Tibial artery (tissue), 4 donors: ENCODE measurements at regions not wholly inside any gene's neighbourhood (a gene's known extent, or its start where the extent isn't known, plus 50 kb on each side); places are given as distances from the start of the nearest gene placed in this dataset.

Experiments used
- DNase-seq, 2 donors: peaks; one replicate each; pipeline ENCODE4 v3.0.0-alpha.2; 2019
- H3K27ac ChIP-seq, 2 donors: fragments of 200-600 bp; sonication (generic) in 1 of 2; 1 replicate in 1 of 2; 2 replicates in 1 of 2; pipeline ENCODE4 v1.5.1; 2018 to 2019; ENCODE audit warnings: mild to moderate bottlenecking in 1 of 2
- H3K27me3 ChIP-seq, 2 donors: fragments of 200-600 bp; sonication (generic) in 1 of 2; one replicate each; pipeline versions ENCODE4 v1.5.1 to v1.6.0; 2016 to 2019
- H3K36me3 ChIP-seq, 3 donors: fragments of 200-600 bp; sonication (generic) in 2 of 3; one replicate each; pipeline ENCODE4 v1.5.1; 2016 to 2019; ENCODE audit warnings: mild to moderate bottlenecking in 2 of 3
- H3K4me1 ChIP-seq, 4 donors: fragments of 200-600 bp; sonication (generic) in 2 of 4; 1 replicate in 3 of 4; 2 replicates in 1 of 4; pipeline ENCODE4 v1.5.1; 2016 to 2019
- H3K4me3 ChIP-seq, 2 donors: fragments of 200-600 bp; sonication (generic) in 1 of 2; 1 replicate in 1 of 2; 2 replicates in 1 of 2; pipeline ENCODE4 v1.5.1; 2018 to 2019; ENCODE audit warnings: mild to moderate bottlenecking in 2 of 2
- H3K9me3 ChIP-seq, 3 donors: fragments of 200-600 bp; sonication (generic) in 1 of 3; one replicate each; pipeline ENCODE4 v1.5.1; 2016 to 2019
- intact Hi-C: fragments of 100-400 bp; cut with DNase I; formaldehyde crosslinking; loops from one replicate; pipeline ENCODE4 v1.15.0; 2023; ENCODE audit warnings: low total_unique reads
- TF ChIP-seq, protein P1 (sequence below), 2 experiments: fragments of 200-600 bp in 1 of 2; fragments of 450-650 bp in 1 of 2; IDR thresholded peaks; one replicate each; pipeline ENCODE4 v1.5.1; 2017 to 2019; ENCODE audit warnings: antibody characterized with exemption in 2 of 2, mild to moderate bottlenecking in 1 of 2, moderate library complexity in 1 of 2

- Histone ChIP-seq H3K4me1 (no peaks in the 10 kb centered on the region), H3K27ac (no peak overlapping the region), H3K9me3 (no peaks in the 10 kb centered on the region), H3K4me3 (no peak overlapping the region), H3K36me3 (no peaks in the 10 kb centered on the region), H3K27me3 (no peaks in the 10 kb centered on the region)
- TF ChIP-seq, protein P1, sequence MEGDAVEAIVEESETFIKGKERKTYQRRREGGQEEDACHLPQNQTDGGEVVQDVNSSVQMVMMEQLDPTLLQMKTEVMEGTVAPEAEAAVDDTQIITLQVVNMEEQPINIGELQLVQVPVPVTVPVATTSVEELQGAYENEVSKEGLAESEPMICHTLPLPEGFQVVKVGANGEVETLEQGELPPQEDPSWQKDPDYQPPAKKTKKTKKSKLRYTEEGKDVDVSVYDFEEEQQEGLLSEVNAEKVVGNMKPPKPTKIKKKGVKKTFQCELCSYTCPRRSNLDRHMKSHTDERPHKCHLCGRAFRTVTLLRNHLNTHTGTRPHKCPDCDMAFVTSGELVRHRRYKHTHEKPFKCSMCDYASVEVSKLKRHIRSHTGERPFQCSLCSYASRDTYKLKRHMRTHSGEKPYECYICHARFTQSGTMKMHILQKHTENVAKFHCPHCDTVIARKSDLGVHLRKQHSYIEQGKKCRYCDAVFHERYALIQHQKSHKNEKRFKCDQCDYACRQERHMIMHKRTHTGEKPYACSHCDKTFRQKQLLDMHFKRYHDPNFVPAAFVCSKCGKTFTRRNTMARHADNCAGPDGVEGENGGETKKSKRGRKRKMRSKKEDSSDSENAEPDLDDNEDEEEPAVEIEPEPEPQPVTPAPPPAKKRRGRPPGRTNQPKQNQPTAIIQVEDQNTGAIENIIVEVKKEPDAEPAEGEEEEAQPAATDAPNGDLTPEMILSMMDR (IDR thresholded peaks at IDR 0.05): no peak
- no peak for DNase-seq
- intact Hi-C loops: no loop called here
These were observed 786.5 kb upstream of the ACO1 start for GRCh38 chr9:31597977-31598376.

GRCh38 chr9:31601666-31602065 is 782.8 kb upstream of the ACO1 start:
- TF ChIP-seq, protein P1 (IDR thresholded peaks at IDR 0.05): no peak
- H3K4me3 ChIP-seq: no peak overlapping the region
- no peak overlapping the region for H3K27ac ChIP-seq
- no peaks in the 10 kb centered on the region for H3K9me3 ChIP-seq
- intact Hi-C loops: no loop called here
- DNase-seq: no peak
- no peaks in the 10 kb centered on the region for H3K27me3 ChIP-seq
- no peaks in the 10 kb centered on the region for H3K36me3 ChIP-seq
- no peaks in the 10 kb centered on the region for H3K4me1 ChIP-seq

DNA sequence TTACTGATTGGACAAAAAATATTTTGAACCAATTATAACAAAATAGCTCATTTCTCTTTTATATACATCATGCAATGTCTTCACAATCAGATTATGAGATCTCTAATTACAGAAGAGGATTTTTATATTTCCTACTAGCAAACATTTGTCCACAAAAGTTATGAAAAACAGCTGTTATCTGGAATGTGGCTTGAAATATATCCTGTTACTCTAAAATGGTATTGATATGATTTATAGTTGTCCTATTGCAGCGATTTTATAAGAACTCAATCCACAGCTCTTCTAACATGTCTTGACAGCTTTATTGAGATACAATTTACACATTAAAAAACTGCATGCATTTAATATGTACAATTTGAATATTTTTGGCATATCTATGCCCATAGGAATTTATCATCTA is 779.9 kb upstream of the ACO1 start:
- intact Hi-C loops: no loop called here
- Histone ChIP-seq H3K27me3 (no peaks in the 10 kb centered on the region), H3K27ac (no peak overlapping the region), H3K36me3 (no peaks in the 10 kb centered on the region), H3K4me3 (no peak overlapping the region), H3K4me1 (no peaks in the 10 kb centered on the region), H3K9me3 (no peaks in the 10 kb centered on the region)
- TF ChIP-seq, protein P1 (IDR thresholded peaks at IDR 0.05): no peak
- no peak for DNase-seq

DNA sequence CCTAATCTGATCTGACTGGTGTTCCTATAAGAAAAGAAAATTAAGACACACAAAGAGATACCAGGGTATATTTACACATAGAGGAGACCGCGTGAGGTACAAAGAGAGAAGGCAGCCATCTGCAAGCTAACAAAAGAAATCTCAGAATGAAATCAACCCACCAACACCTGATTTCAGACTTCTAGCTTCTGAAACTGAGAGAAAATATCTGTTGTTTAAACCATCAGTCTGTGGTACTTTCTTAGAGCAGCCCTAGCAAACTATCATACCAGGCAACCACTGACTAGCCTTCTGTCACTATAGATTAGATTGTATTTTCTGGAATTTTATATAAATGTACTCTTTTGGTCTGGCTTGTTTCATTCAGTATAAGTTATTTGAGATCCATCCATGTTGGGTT is 779.3 kb upstream of the ACO1 start:
- TF ChIP-seq, protein P1 (IDR thresholded peaks at IDR 0.05): no peak
- intact Hi-C loops: no loop called here
- H3K4me3 ChIP-seq: no peak overlapping the region
- no peaks in the 10 kb centered on the region for H3K27me3 ChIP-seq
- H3K4me1 ChIP-seq: no peaks in the 10 kb centered on the region
- no peaks in the 10 kb centered on the region for H3K36me3 ChIP-seq
- no peaks in the 10 kb centered on the region for H3K9me3 ChIP-seq
- DNase-seq: no peak
- no peak overlapping the region for H3K27ac ChIP-seq

DNA sequence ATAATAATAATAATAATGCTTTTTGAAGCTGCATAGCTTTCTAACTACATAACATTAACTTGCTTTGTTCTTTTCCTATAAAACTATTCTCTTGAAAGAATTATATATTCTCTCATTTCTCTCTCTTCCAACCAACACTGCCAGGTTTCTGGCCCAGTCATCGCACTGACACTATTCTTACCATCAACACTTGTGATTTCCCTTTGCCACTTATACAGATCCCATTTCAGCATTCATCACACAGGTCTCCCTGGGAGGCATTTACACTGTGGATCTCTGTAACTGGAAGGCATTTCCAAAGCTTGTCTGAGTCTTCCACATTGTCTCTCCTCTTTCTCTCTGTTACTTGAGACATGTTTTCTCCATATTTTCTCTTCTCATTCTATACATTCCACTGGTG is 777.8 kb upstream of the ACO1 start:
- Histone ChIP-seq H3K36me3 (no peaks in the 10 kb centered on the region), H3K27me3 (no peaks in the 10 kb centered on the region), H3K4me1 (no peaks in the 10 kb centered on the region), H3K4me3 (no peak overlapping the region), H3K9me3 (no peaks in the 10 kb centered on the region), H3K27ac (no peak overlapping the region)
- intact Hi-C loops: no loop called here
- TF ChIP-seq, protein P1 (IDR thresholded peaks at IDR 0.05): no peak
- no peak for DNase-seq

- no peak overlapping the region for H3K4me3 ChIP-seq
- H3K4me1 ChIP-seq: no peaks in the 10 kb centered on the region
- H3K36me3 ChIP-seq: no peaks in the 10 kb centered on the region
- H3K27me3 ChIP-seq: no peaks in the 10 kb centered on the region
- intact Hi-C loops: no loop called here
- no peak overlapping the region for H3K27ac ChIP-seq
- no peak for DNase-seq
- no peaks in the 10 kb centered on the region for H3K9me3 ChIP-seq
- TF ChIP-seq, protein P1 (IDR thresholded peaks at IDR 0.05): no peak
These were observed 776.0 kb upstream of the ACO1 start for GRCh38 chr9:31608416-31608815.
